HCT116 (cell line): ENCODE measurements at regions not wholly inside any gene's neighbourhood (a gene's known extent, or its start where the extent isn't known, plus 50 kb on each side); places are given as distances from the start of the nearest gene placed in this dataset.

Source experiments
- ATAC-seq: fragments of 200-7000 bp; cut with Tn5 transposase; 2 replicates; pipeline ENCODE4 v1.9.1; 2020; ENCODE audit warnings: mild to moderate bottlenecking, moderate library complexity
- BruUV-seq: library from RNA; stranded (reverse); fragments of 400-500 nt; replicated peaks from 2 replicates; lab custom pipeline; 2021; lab: Mats Ljungman, UMichigan
- CTCF ChIA-PET: fragments of 300-600 bp; sonication (Branson Sonifier 250); formaldehyde crosslinking; loops from one replicate; lab custom pipeline; 2021; ENCODE audit warnings: antibody characterized with exemption; lab: Charles Lee
- POLR2A ChIA-PET: fragments of 300-600, 350-600 bp; sonication (Branson Sonifier 250); formaldehyde crosslinking; loops from one replicate; lab custom pipeline; 2021; ENCODE audit warnings: antibody characterized with exemption; lab: Charles Lee
- RAD21 ChIA-PET, 2 experiments: fragments of 300-600 bp; sonication (Branson Sonifier 250); formaldehyde crosslinking; loops; one replicate each; lab custom pipeline; 2023; ENCODE audit warnings: low total read pairs in 2 of 2; ENCODE audit not compliant: uncharacterized antibody in 2 of 2, unreplicated experiment in 2 of 2, low non-redundant PET in 1 of 2; lab: Charles Lee
- DNase-seq: peaks from one replicate; pipeline ENCODE4 v3.0.0-alpha.2; 2010; ENCODE audit warnings: low read depth, low spot score
- H2AFZ ChIP-seq: fragments of 200-600 bp; shearing (Covaris generic), sonication (generic); 2 replicates; pipeline ENCODE4 v1.6.1; 2017; ENCODE audit warnings: low read depth, mixed run types, mixed read lengths, antibody characterized with exemption, low read length; ENCODE audit not compliant: poor library complexity, severe bottlenecking
- H3K27ac ChIP-seq: 2 replicates; pipeline ENCODE4 v1.5.1; 2012; ENCODE audit warnings: low read depth, low read length
- H3K27me3 ChIP-seq: fragments of 200-600 bp; sonication (generic); 2 replicates; pipeline ENCODE4 v1.6.1; 2016; ENCODE audit warnings: mixed run types, low read length, mixed read lengths; ENCODE audit not compliant: insufficient read depth
- H3K36me3 ChIP-seq, 2 experiments: fragments of 200-500 bp in 1 of 2; fragments of 200-600 bp in 1 of 2; sonication (Bioruptor generic) in 1 of 2; sonication (generic) in 1 of 2; 2 replicates each; pipeline versions ENCODE4 v1.5.1 to v1.6.1; 2014 to 2016; ENCODE audit warnings: low read length in 2 of 2, inconsistent platforms in 1 of 2, mixed read lengths in 1 of 2, mixed run types in 1 of 2; ENCODE audit not compliant: insufficient read depth in 2 of 2, control insufficient read depth in 1 of 2
- H3K4me1 ChIP-seq, 2 experiments: fragments of 200-600 bp in 1 of 2; sonication (generic) in 1 of 2; 2 replicates each; pipeline versions ENCODE4 v1.5.1 to v1.6.1; 2012 to 2017; ENCODE audit warnings: low read length in 2 of 2, inconsistent platforms in 1 of 2, mild to moderate bottlenecking in 1 of 2, mixed read lengths in 1 of 2, mixed run types in 1 of 2, moderate library complexity in 1 of 2; ENCODE audit not compliant: insufficient read depth in 2 of 2, control insufficient read depth in 1 of 2
- H3K4me2 ChIP-seq: fragments of 200-600 bp; sonication (generic); 2 replicates; pipeline ENCODE4 v1.6.1; 2017; ENCODE audit warnings: mixed run types, low read length, mixed read lengths
- H3K4me3 ChIP-seq, 2 experiments: fragments of 200-600 bp in 1 of 2; sonication (generic) in 1 of 2; replicated peaks in 1 of 2; 2 replicates each; pipeline ENCODE4 v1.5.1; 2011 to 2016; ENCODE audit warnings: low read length in 2 of 2, control low read depth in 1 of 2, low read depth in 1 of 2, mild to moderate bottlenecking in 1 of 2, mixed read lengths in 1 of 2, mixed run types in 1 of 2
- H3K79me2 ChIP-seq: fragments of 200-600 bp; sonication (generic); 2 replicates; pipeline ENCODE4 v1.6.1; 2017; ENCODE audit warnings: mild to moderate bottlenecking, mixed run types, low read length, moderate library complexity, mixed read lengths; ENCODE audit not compliant: insufficient read depth
- H3K9ac ChIP-seq: fragments of 200-600 bp; sonication (generic); 2 replicates; pipeline ENCODE4 v1.6.1; 2016; ENCODE audit warnings: low read length, mixed read lengths
- H3K9me2 ChIP-seq: fragments of 200-600 bp; sonication (generic), shearing (Covaris generic); 2 replicates; pipeline ENCODE4 v1.6.1; 2017; ENCODE audit warnings: mixed run types, mild to moderate bottlenecking, moderate library complexity; ENCODE audit not compliant: insufficient read depth
- H3K9me3 ChIP-seq, 2 experiments: fragments of 200-500 bp in 1 of 2; fragments of 200-600 bp in 1 of 2; sonication (Bioruptor generic) in 1 of 2; sonication (generic) in 1 of 2; 2 replicates each; pipeline ENCODE4 v1.6.1; 2014 to 2017; ENCODE audit warnings: low read length in 2 of 2, mixed read lengths in 2 of 2, inconsistent platforms in 1 of 2, low read depth in 1 of 2, mild to moderate bottlenecking in 1 of 2, mixed run types in 1 of 2, moderate library complexity in 1 of 2; ENCODE audit not compliant: control insufficient read depth in 1 of 2, insufficient read depth in 1 of 2
- H4K20me1 ChIP-seq: fragments of 200-600 bp; sonication (generic), shearing (Covaris generic); 2 replicates; pipeline ENCODE4 v1.6.1; 2017; ENCODE audit warnings: mixed run types, mild to moderate bottlenecking, moderate library complexity; ENCODE audit not compliant: insufficient read depth
- ATF3 ChIP-seq: IDR thresholded peaks from 2 replicates; pipeline ENCODE4 v1.6.1; 2012
- CBX3 ChIP-seq: IDR thresholded peaks from 2 replicates; pipeline ENCODE4 v1.6.1; 2012; ENCODE audit warnings: low read depth
- CTCF ChIP-seq, 3 experiments: fragments of 200-600 bp in 1 of 3; sonication (generic) in 1 of 3; IDR thresholded peaks in 2 of 3; conservative IDR thresholded peaks in 1 of 3; 2 replicates each; pipeline ENCODE4 v1.5.1; 2012 to 2017; ENCODE audit warnings: low read depth in 2 of 3, low read length in 2 of 3, antibody characterized with exemption in 1 of 3, borderline replicate concordance in 1 of 3, control low read depth in 1 of 3, mild to moderate bottlenecking in 1 of 3, mixed read lengths in 1 of 3, mixed run types in 1 of 3, moderate library complexity in 1 of 3; ENCODE audit not compliant: insufficient read depth in 1 of 3
- ELF1 ChIP-seq: IDR thresholded peaks from 2 replicates; pipeline ENCODE4 v1.6.1; 2012; ENCODE audit warnings: low read depth, borderline replicate concordance
- EZH2phosphoT487 ChIP-seq: fragments of 200-600 bp; IDR thresholded peaks from 2 replicates; pipeline ENCODE4 v1.6.1; 2018; ENCODE audit warnings: antibody characterized with exemption, borderline replicate concordance
- RAD21 ChIP-seq: IDR thresholded peaks from 2 replicates; pipeline ENCODE4 v1.6.1; 2012; ENCODE audit warnings: low read depth, mild to moderate bottlenecking
- REST ChIP-seq: IDR thresholded peaks from 2 replicates; pipeline ENCODE4 v1.6.1; 2012; ENCODE audit warnings: low read depth
- SIN3A ChIP-seq: IDR thresholded peaks from 2 replicates; pipeline ENCODE4 v1.6.1; 2012; ENCODE audit warnings: low read depth
- TCF7L2 ChIP-seq: IDR thresholded peaks from 2 replicates; pipeline ENCODE4 v1.7.0; 2011; ENCODE audit warnings: borderline replicate concordance, inconsistent platforms; ENCODE audit not compliant: insufficient read depth, insufficient read length; ENCODE audit errors: extremely low read depth
- ZFX ChIP-seq: fragments of 450-650 bp; IDR thresholded peaks from 2 replicates; pipeline ENCODE4 v1.6.1; 2017
- intact Hi-C: fragments of 100-400 bp; cut with micrococcal nuclease; formaldehyde crosslinking; loops from 2 replicates; pipeline ENCODE4 v1.10.0; 2022

- Histone ChIP-seq H3K4me3 (no peak overlapping the region), H3K4me1 (peaks cover 13 to 26% of the 10 kb centered on the region in 2 experiments), H3K9ac (no peak overlapping the region), H3K9me3 (no peaks in the 10 kb centered on the region), H3K27me3 (no peaks in the 10 kb centered on the region), H2AFZ (no peak overlapping the region), H3K36me3 (no peaks in the 10 kb centered on the region), H3K79me2 (no peaks in the 10 kb centered on the region), H3K4me2 (no peak overlapping the region), H4K20me1 (no peaks in the 10 kb centered on the region), H3K9me2 (no peaks in the 10 kb centered on the region), H3K27ac (no peak overlapping the region)
- intact Hi-C loops = no loop called here
- ChIA-PET RAD21 (no interaction called here), CTCF (interaction anchor here (0.6 to 2.2 kb wide), 2 partner anchors 90 to 529 kb away, joined by 3 to 11 read pairs; no protein-coding TSS in a partner anchor), POLR2A (no interaction called here)
- TF ChIP-seq EZH2phosphoT487 = no peak
- TF ChIP-seq ZFX = no peak
- DNase-seq = no peak
- BruUV-seq = no TSS peak
- no peak for ATAC-seq
These were observed 244.1 kb upstream of the ZC3H12C start for GRCh38 chr11:109849051-109849450.

- intact Hi-C loops = loop anchor here (5.0 kb wide), 3 partner anchors 242 to 1153 kb away; partner anchors contain the start of gene ZC3H12C
- BruUV-seq = no TSS peak
- ChIA-PET CTCF (interaction anchor here (0.7 to 2.2 kb wide), 2 partner anchors 89 to 352 kb away, joined by 3 to 11 read pairs; no protein-coding TSS in a partner anchor), RAD21 (interaction anchor here in 1 of 2 experiments (0.6 kb wide), 1 partner anchor 529 kb away, joined by 5 read pairs; no protein-coding TSS in a partner anchor), POLR2A (no interaction called here)
- Histone ChIP-seq H3K4me3 (no peak overlapping the region), H3K4me2 (no peak overlapping the region), H3K79me2 (no peaks in the 10 kb centered on the region), H3K36me3 (no peaks in the 10 kb centered on the region), H3K9me2 (no peaks in the 10 kb centered on the region), H3K27me3 (no peaks in the 10 kb centered on the region), H4K20me1 (no peaks in the 10 kb centered on the region), H3K9me3 (no peaks in the 10 kb centered on the region), H3K27ac (no peak overlapping the region), H3K4me1 (peaks cover 13 to 26% of the 10 kb centered on the region in 2 experiments), H2AFZ (no peak overlapping the region), H3K9ac (no peak overlapping the region)
- DNase-seq = no peak
- no peak for ATAC-seq
- TF ChIP-seq RAD21 (no peak), SIN3A (no peak), EZH2phosphoT487 (no peak), TCF7L2 (no peak), REST (no peak), CBX3 (no peak), CTCF (IDR thresholded peaks at IDR 0.05 in 2 of 3, conservative IDR thresholded peaks at IDR 0.05 in 1 of 3; ENCODE audit: borderline replicate concordance in 1 of 3, insufficient read depth in 1 of 3, low read depth in 2 of 3, low read length in 2 of 3) (no peak), ELF1 (no peak), ATF3 (no peak)
These were observed 243.2 kb upstream of the ZC3H12C start for GRCh38 chr11:109849946-109850345.
